Activated CD8-positive, alpha-beta memory T cell treated with anti-CD3 and anti-CD28 coated beads, Interleukin-2, amount 10 ng/mL, durations not matched to agents 7 days and 5 days (primary cell): ENCODE measurements at regions not wholly inside any gene's neighbourhood (a gene's known extent, or its start where the extent isn't known, plus 50 kb on each side); places are given as distances from the start of the nearest gene placed in this dataset.
"Not testable (repeated sequence)": the region's sequence is repeated elsewhere in the genome, so short reads cannot be mapped to it uniquely, and the experiment has no call there.

Experiments used
- ATAC-seq: fragments of 150-1000 bp; cut with Tn5 transposase; one replicate; pipeline ENCODE4 v1.10.0; 2021; ENCODE audit warnings: moderate library complexity
- CTCF ChIA-PET: fragments of 350-600 bp; sonication (Branson Sonifier 250); formaldehyde crosslinking; loops from one replicate; lab custom pipeline; 2021; ENCODE audit warnings: antibody characterized with exemption; lab: Charles Lee
- DNase-seq: peaks from one replicate; pipeline ENCODE4 v3.0.0-alpha.2; 2020
- H3K27ac Mint-ChIP-seq: one replicate; pipeline ENCODE4 v1.8.0; 2021; ENCODE audit warnings: mild to moderate bottlenecking, mixed read lengths
- H3K27me3 Mint-ChIP-seq: one replicate; pipeline ENCODE4 v1.8.0; 2021; ENCODE audit warnings: mixed read lengths
- H3K36me3 Mint-ChIP-seq: one replicate; pipeline ENCODE4 v1.8.0; 2021; ENCODE audit warnings: mild to moderate bottlenecking, mixed read lengths
- H3K4me1 Mint-ChIP-seq: one replicate; pipeline ENCODE4 v1.8.0; 2021; ENCODE audit warnings: mixed read lengths
- H3K4me3 Mint-ChIP-seq: one replicate; pipeline ENCODE4 v1.8.0; 2021; ENCODE audit warnings: mild to moderate bottlenecking, moderate library complexity, mixed read lengths
- H3K9me3 Mint-ChIP-seq: one replicate; pipeline ENCODE4 v1.8.0; 2022; ENCODE audit warnings: low read depth, mixed read lengths

DNA sequence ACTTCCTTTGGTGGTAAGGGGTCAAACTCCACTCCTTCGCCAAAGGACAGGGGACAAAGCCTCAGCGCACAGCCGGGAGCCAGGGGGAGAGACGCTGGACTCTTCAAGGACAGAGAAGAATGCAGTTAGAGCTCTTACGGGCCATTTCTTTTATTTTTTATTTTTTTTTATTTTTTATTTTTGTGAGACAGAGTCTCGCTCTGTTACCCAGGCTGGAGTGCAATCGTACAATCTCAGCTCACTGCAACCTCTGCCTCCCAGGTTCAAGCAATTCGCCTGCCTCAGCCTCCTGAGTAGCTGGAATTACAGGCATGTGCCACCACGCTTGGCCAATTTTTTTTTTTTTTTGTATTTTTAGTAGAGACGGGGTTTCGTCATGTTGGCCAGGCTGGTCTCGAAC lies 93.2 kb upstream of the RPH3AL start, which contains the start of gene RFLNB:
RFLNB (minus strand) TSS at position 101 of the 400 bp plus-strand sequence.
- not testable (repeated sequence) for H3K27ac Mint-ChIP-seq, H3K4me3 Mint-ChIP-seq, H3K9me3 Mint-ChIP-seq, DNase-seq, H3K4me1 Mint-ChIP-seq, ATAC-seq, H3K27me3 Mint-ChIP-seq
- peaks cover 48% of the 10 kb centered on the region for H3K36me3 Mint-ChIP-seq
- CTCF ChIA-PET: interaction anchor here (2.7 kb wide), 1 partner anchor 34 kb away, joined by 8 read pairs; no protein-coding TSS in a partner anchor

DNA sequence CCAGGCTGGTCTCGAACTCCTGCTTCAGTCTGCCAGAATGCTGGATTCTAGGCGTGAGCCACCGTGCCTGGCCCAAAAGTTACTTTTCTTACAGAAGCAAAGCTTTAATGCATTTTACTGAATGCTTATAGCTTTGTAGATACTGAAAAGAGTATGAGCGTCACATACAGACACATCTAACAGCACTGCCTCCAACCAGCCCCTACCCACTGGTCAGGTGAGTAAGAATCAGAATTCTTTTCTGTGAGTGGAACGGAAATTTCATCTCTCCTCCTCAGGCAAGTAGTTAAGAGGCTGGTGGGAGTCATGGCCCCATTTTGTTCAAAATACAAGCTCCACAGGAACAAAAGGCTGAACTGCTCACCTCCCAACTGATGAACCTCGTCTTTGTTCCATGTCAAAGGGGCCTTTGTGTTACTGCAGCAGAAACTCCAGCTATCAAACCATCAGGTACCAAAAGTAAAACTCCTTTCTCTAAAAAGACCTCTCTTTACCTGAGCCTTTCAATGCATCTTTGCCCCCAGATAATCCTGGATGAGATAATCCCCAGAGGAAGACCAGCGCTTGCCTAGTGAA lies 92.4 kb upstream of the RPH3AL start:
- H3K36me3 Mint-ChIP-seq: peaks cover 52% of the 10 kb centered on the region
- no peak overlapping the region for H3K27ac Mint-ChIP-seq
- DNase-seq (no peak), ATAC-seq (no peak)
- no peak overlapping the region for H3K4me3 Mint-ChIP-seq
- no peaks in the 10 kb centered on the region for H3K9me3 Mint-ChIP-seq
- H3K27me3 Mint-ChIP-seq: no peaks in the 10 kb centered on the region
- CTCF ChIA-PET: interaction anchor here (1.3 to 2.7 kb wide), 2 partner anchors 33 to 45 kb away, joined by 4 to 8 read pairs; no protein-coding TSS in a partner anchor
- H3K4me1 Mint-ChIP-seq: peaks cover 9% of the 10 kb centered on the region

DNA sequence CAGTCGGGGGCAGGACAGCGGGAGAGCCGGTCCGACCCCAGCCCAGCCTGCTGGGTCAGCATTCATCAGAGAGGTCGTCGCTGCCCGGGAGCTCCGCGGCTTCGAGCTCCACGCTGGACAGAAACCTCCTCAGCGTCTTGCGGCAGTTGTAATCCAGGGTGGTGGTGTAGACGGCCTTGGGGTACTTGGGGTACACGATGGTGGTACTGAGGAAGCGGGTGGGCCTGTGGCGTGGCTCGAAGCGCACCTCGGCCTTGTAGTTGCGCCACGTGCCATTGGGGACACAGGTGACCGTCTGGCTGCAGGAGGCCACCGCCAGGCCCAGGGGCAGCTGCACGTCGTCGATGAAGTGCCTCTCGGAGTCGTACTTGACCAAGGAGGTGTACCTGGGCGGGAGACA lies 90.5 kb upstream of the RPH3AL start:
- ATAC-seq (no peak), DNase-seq (no peak)
- Mint-ChIP-seq H3K4me1 (peaks cover 9% of the 10 kb centered on the region), H3K27ac (no peak overlapping the region), H3K9me3 (peaks cover 2% of the 10 kb centered on the region), H3K27me3 (no peaks in the 10 kb centered on the region), H3K4me3 (no peak overlapping the region), H3K36me3 (peaks cover 65% of the 10 kb centered on the region)
- CTCF ChIA-PET: interaction anchor here (1.0 kb wide), 2 partner anchors 16 to 20 kb away, joined by 3 read pairs; no protein-coding TSS in a partner anchor

DNA sequence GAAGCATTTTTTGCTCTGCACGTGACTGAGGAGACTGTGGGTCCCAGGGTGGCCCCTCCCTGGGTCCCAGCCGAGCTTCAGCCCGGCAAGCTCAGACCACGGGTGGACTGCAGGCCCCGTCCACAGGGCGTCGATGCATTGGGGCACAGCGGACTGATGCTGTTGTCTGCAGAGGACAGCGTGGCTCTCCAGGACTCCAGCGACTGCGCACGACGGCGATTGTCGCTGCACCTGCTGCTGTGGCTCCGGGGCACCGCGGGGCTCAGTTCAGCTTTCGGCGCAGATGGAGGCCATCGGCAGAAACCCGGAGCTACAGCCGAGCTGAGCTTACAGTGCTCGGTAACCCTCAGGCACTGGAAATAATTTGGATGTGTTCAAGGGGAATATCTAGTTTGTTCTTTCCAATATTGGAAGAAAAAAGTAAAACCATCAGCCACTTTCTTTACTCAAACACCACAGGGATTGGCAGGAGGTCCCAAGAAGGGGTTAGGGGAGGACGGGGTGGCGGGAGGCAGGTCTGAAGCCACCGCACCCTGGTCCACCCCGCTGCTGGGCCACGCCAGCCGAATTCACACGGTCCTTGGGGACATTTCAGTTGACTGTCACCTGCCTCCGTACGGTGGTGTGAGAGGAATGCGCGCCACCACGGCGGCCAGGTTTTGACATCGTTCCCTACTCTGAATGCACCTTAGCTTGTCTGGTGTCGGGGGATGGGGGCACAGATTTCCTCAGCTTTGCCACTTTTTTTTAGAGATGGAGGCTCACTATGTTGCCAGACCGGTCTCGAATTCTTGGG lies 88.7 kb upstream of the RPH3AL start:
- ATAC-seq: no peak
- Mint-ChIP-seq H3K27ac (no peak overlapping the region), H3K4me1 (peaks cover under 1% of the 10 kb centered on the region), H3K9me3 (peaks cover 8% of the 10 kb centered on the region), H3K27me3 (no peaks in the 10 kb centered on the region), H3K4me3 (no peak overlapping the region), H3K36me3 (peaks cover 62% of the 10 kb centered on the region)
- no peak for DNase-seq
- CTCF ChIA-PET: interaction anchor here (1.0 kb wide), 1 partner anchor 29 kb away, joined by 4 read pairs; no protein-coding TSS in a partner anchor

DNA sequence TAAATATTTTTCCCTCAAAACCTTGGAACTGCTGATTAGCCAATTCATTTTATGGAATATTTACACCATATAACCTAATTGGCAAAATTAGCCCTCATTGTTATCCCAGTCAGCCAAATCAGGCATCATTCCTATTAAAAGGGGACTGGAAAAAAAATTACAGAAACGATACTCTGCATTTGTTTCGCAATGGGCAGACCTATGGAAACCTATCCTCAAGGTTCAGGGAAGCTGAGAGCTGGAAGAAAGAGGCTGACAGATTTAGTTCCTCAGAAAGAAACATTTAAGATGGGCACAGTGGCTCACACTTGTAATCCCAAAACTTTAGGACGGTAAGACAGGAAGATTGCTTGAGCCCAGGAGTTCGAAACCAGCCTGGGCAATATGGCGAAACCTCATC lies 85.6 kb upstream of the RPH3AL start:
- Mint-ChIP-seq H3K4me1 (no peaks in the 10 kb centered on the region), H3K4me3 (no peak overlapping the region), H3K27me3 (no peaks in the 10 kb centered on the region), H3K9me3 (peaks cover 8% of the 10 kb centered on the region), H3K36me3 (peaks cover 51% of the 10 kb centered on the region), H3K27ac (no peak overlapping the region)
- ATAC-seq: no peak
- CTCF ChIA-PET: interaction anchor here (1.4 kb wide), 1 partner anchor 262 kb away, joined by 4 read pairs; no protein-coding TSS in a partner anchor
- no peak for DNase-seq

DNA sequence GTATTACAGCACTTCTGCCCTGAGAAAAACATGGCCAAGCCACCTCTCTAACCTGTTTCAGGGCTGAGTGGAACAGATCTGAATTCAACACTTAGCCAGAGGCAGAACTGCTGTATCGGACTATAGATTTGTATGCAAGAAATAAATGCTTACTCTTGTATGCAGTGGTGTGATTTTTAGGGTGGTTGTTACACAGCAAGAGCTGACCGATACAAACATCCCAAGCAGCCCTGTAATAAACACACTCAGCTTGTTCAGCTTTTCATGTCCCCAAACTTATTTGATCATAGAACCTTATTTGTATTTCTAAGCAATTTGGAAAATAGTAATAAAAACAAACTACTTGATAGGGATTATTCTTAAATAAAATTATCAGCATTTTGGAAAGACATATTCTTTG lies 84.9 kb upstream of the RPH3AL start:
- no peak for DNase-seq
- Mint-ChIP-seq H3K4me3 (no peak overlapping the region), H3K4me1 (no peaks in the 10 kb centered on the region), H3K36me3 (peaks cover 45% of the 10 kb centered on the region), H3K9me3 (peaks cover 8% of the 10 kb centered on the region), H3K27me3 (no peaks in the 10 kb centered on the region), H3K27ac (no peak overlapping the region)
- CTCF ChIA-PET: no interaction called here
- ATAC-seq: no peak

DNA sequence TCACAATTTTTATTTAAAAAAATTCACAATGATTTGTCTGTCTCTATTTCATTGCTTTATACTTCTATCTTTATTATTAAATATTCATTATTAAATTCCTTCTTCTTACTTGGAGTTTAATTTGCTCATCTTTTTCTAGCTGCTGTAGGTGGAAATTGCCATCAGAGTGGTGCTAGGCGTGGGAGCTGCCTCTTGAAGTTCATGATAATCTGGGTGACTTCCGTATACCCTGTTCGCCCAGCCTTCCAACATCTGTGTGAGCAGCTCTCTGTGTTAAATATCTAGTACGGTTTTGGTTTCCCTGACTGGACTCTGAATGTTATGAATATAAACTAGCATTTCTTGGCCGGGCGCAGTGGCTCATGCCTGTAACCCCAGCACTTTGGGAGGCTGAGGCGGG lies 84.0 kb upstream of the RPH3AL start:
- Mint-ChIP-seq H3K9me3 (peaks cover 8% of the 10 kb centered on the region), H3K27ac (no peak overlapping the region), H3K27me3 (no peaks in the 10 kb centered on the region), H3K36me3 (peaks cover 38% of the 10 kb centered on the region), H3K4me3 (no peak overlapping the region), H3K4me1 (no peaks in the 10 kb centered on the region)
- CTCF ChIA-PET: no interaction called here
- DNase-seq: no peak
- no peak for ATAC-seq

DNA sequence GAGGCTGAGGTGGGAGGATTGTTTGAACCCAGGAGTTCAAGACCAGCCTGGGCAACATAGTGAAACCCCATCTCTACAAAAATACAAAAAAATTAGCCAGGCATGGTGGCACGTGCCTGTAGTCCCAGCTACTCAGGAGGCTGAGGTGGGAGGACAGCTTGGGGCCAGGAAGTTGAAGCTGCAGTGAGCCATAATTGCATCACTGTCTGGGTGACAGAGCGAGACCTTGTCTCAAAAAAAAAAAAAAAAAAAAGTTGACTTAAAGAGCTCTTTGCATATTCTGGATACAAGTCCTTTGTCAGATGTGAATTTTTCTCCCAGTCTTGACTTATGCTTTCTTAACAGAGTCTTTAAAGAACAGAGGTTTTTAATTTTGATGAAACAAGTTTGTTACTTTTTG lies 79.9 kb upstream of the RPH3AL start:
- DNase-seq, H3K27me3 Mint-ChIP-seq, ATAC-seq, H3K27ac Mint-ChIP-seq, CTCF ChIA-PET, H3K4me1 Mint-ChIP-seq, H3K4me3 Mint-ChIP-seq: not testable (repeated sequence)
- Mint-ChIP-seq H3K36me3 (peaks cover 24% of the 10 kb centered on the region), H3K9me3 (peaks cover 12% of the 10 kb centered on the region)

DNA sequence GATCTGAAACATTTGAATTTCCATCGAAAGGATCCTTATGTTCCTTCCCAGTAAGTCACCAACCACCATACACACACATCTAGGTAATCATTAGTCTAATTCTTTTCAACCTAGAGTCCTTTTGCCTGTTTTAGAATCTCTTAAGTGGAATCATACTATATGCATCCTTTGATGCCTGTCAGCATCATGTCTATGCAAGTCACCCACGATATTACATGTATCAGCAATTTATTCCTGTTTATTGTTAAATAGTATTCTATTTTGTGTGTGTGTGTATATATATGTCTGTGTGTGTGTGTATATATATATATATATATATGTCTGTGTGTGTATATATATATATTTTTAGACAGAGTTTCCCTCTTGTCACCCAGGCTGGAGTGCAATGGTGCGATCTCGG lies 78.9 kb upstream of the RPH3AL start:
- ATAC-seq: no peak

DNA sequence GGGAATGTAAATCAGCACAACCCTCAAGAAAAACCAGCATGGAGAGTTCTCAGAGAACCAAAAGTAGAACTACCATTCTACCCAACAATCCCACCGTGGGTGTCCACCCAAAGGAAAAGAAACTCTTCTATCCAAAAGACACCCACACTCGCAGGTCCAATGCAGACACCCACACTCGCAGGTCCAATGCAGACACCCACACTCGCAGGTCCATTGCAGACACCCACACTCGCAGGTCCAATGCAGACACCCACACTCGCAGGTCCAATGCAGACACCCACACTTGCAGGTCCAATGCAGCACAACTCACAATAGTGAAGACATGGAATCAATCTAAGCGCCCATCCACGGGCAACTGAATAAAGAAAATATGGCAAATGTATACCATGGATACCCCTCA lies 77.0 kb upstream of the RPH3AL start:
- peaks cover 9% of the 10 kb centered on the region for H3K9me3 Mint-ChIP-seq
- H3K27me3 Mint-ChIP-seq: no peaks in the 10 kb centered on the region
- ATAC-seq: no peak

More for the DNA sequence above, 78.9 kb upstream of the RPH3AL start:
- peaks cover 2% of the 10 kb centered on the region for H3K4me1 Mint-ChIP-seq
- peaks cover 18% of the 10 kb centered on the region for H3K36me3 Mint-ChIP-seq
- no peak overlapping the region for H3K4me3 Mint-ChIP-seq
- peaks cover 9% of the 10 kb centered on the region for H3K9me3 Mint-ChIP-seq
- no peaks in the 10 kb centered on the region for H3K27me3 Mint-ChIP-seq
- no peak for DNase-seq
- no peak overlapping the region for H3K27ac Mint-ChIP-seq
- CTCF ChIA-PET: interaction anchor here (0.8 kb wide), 1 partner anchor 13 kb away, joined by 4 read pairs; no protein-coding TSS in a partner anchor

DNA sequence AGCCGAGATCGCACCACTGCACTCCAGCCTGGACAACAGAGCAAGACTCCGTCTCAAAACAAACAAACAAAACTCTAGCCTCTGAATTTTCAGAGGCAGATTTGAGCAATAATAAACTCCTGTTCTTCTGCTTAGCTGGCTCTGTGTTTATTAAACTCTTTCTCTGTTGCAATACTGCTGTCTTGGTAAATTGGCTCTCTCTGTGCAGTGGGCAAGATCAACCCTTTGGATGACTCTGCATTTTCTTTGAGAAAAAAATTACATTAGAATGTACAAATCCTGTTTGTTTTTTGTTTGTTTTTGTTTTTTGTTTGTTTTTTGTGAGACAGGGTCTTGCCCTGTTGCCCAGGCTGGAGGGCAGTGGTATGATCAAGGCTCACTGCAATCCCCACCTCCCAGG lies 75.8 kb upstream of the RPH3AL start:
- H3K4me1 Mint-ChIP-seq: peaks cover 2% of the 10 kb centered on the region
- no peak overlapping the region for H3K4me3 Mint-ChIP-seq
- H3K9me3 Mint-ChIP-seq: peaks cover 9% of the 10 kb centered on the region
- H3K27ac Mint-ChIP-seq: no peak overlapping the region
- H3K27me3 Mint-ChIP-seq: no peaks in the 10 kb centered on the region
- ATAC-seq: no peak
- peaks cover 13% of the 10 kb centered on the region for H3K36me3 Mint-ChIP-seq
- DNase-seq: no peak
- CTCF ChIA-PET: no interaction called here

More for the DNA sequence above, 77.0 kb upstream of the RPH3AL start:
- peaks cover 2% of the 10 kb centered on the region for H3K4me1 Mint-ChIP-seq
- H3K36me3 Mint-ChIP-seq: peaks cover 13% of the 10 kb centered on the region
- no peak for DNase-seq
- H3K27ac Mint-ChIP-seq: no peak overlapping the region
- CTCF ChIA-PET: interaction anchor here (1.3 kb wide), 1 partner anchor 285 kb away, joined by 3 read pairs; the partner anchor contains the start of gene VPS53
- no peak overlapping the region for H3K4me3 Mint-ChIP-seq

DNA sequence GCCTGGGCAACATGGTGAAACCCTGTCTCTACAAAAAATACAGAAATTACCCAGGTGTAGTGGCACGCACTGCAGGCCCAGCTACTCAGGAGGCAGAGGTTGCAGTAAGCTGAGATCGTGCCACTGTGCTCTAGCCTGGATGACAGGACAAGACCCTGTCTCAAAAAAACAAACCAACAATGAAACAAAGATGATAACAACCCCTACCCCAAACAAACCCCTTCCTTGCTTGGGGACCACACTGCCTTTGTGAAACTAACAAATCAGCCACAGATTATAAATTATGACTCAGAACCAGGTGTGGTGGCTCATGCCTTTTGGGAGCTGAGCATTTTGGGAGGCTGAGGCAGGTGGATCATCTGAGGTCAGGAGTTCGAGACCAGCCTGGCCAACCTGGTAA lies 75.3 kb upstream of the RPH3AL start:
- Mint-ChIP-seq H3K4me3 (no peak overlapping the region), H3K36me3 (peaks cover 13% of the 10 kb centered on the region), H3K27me3 (peaks cover 3% of the 10 kb centered on the region), H3K4me1 (peaks cover 2% of the 10 kb centered on the region), H3K27ac (no peak overlapping the region), H3K9me3 (peaks cover 9% of the 10 kb centered on the region)
- DNase-seq (no peak), ATAC-seq (no peak)
- CTCF ChIA-PET: no interaction called here

DNA sequence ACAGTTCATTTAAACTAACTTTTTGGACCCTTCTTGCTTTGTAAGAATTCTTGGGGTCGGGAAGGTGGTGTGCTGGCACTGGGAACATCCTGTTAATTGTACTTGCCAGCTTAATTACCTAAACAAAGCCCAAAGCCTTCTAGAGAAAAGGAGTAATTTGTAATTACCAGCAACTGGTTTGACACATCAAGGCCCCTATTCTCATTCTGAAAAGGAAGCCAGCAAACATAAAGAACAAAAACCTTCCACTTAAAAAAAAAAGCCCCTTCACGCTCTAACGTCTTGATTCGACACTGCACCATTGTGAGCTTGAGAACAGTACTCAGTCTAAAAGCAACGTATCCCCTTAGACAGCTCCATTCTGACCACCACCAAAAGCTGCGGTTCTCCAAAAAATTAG lies 74.7 kb upstream of the RPH3AL start:
- CTCF ChIA-PET: interaction anchor here (1.1 kb wide), 1 partner anchor 15 kb away, joined by 3 read pairs; no protein-coding TSS in a partner anchor
- Mint-ChIP-seq H3K27me3 (peaks cover 3% of the 10 kb centered on the region), H3K27ac (no peak overlapping the region), H3K4me1 (peaks cover 2% of the 10 kb centered on the region), H3K9me3 (peaks cover 9% of the 10 kb centered on the region), H3K4me3 (no peak overlapping the region), H3K36me3 (peaks cover 13% of the 10 kb centered on the region)
- ATAC-seq (no peak), DNase-seq (no peak)
